ENCODE measurements at regions not wholly inside any gene's neighbourhood (a gene's known extent, or its start where the extent isn't known, plus 50 kb on each side); places are given as distances from the start of the nearest gene placed in this dataset.

DNA sequence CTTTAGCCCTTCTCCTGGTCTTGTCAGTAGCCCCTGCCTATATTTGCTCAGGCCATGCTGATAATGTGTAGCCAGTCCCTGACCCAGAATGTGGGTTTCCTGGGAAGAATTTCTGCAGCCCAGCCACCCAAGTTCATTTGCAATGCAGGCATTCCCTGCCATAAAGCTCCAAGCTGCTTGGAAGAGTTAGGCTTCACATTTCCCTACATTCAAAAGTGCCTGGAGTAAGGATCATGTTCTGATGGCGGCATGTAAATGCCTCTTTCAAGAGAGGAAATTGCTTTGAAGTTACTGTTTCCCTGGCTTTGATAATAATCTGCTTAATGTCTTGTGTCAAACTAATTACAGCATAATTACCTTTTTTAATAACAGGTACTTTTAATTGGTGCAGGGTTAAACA is 266.1 kb downstream of the MIAT start:
- H3K79me1 ChIP-seq (ENCODE audit: low read depth, low read length) = no peaks in the 10 kb centered on the region
- no peak overlapping the region for H2BK120ac ChIP-seq (ENCODE audit: low read depth, low read length)
- no peak overlapping the region for H3K18ac ChIP-seq (ENCODE audit: low read length)
- H4K91ac ChIP-seq (ENCODE audit: low read depth, low read length, poor library complexity) = no peak overlapping the region
- H3K9ac ChIP-seq (ENCODE audit: low read depth, low read length, poor library complexity) = no peak overlapping the region
- H3K23ac ChIP-seq (ENCODE audit: low read depth, low read length, poor library complexity) = no peak overlapping the region
- no peak overlapping the region for H2AFZ ChIP-seq (ENCODE audit: low read length)
- no peak overlapping the region for H3K4me3 ChIP-seq (ENCODE audit: low read length in 2 of 2)
- no peaks in the 10 kb centered on the region for H3K36me3 ChIP-seq (replicated peaks in 1 of 2; ENCODE audit: control insufficient read depth in 2 of 2, insufficient read depth in 2 of 2, low read length in 2 of 2)
- no peak overlapping the region for H2BK15ac ChIP-seq (ENCODE audit: low read length)
- H4K8ac ChIP-seq (ENCODE audit: low read depth, low read length) = no peak overlapping the region
- H3K4me2 ChIP-seq (ENCODE audit: insufficient read depth, low read length, poor library complexity, severe bottlenecking) = no peak overlapping the region
- no peak overlapping the region for H2AK5ac ChIP-seq (ENCODE audit: low read depth, low read length)
- no peak overlapping the region for H2BK12ac ChIP-seq (ENCODE audit: low read length)
- DNase-seq (ENCODE audit: low spot score) = no peak
- H3K27me3 ChIP-seq (ENCODE audit: control insufficient read depth in 3 of 3, insufficient read depth in 3 of 3, low read depth in 1 of 3, low read length in 3 of 3) = peaks cover 0 to 8% (median 0%) of the 10 kb centered on the region in 3 experiments
- no peaks in the 10 kb centered on the region for H3K4me1 ChIP-seq (ENCODE audit: control insufficient read depth in 2 of 2, insufficient read depth in 1 of 2, low read depth in 1 of 2, low read length in 2 of 2)
- H2BK5ac ChIP-seq (ENCODE audit: low read length) = no peak overlapping the region
- no peak overlapping the region for H3K4ac ChIP-seq (ENCODE audit: low read length)
- no peak overlapping the region for H3K27ac ChIP-seq (replicated peaks; ENCODE audit: low read length)
- no peak overlapping the region for H3K14ac ChIP-seq (ENCODE audit: low read length)
- no CpG with 5 or more reads among the region's 1 CpG for WGBS, 2 donors (ENCODE audit: extremely low coverage in 2 of 2, insufficient read length in 2 of 2, insufficient replicate concordance in 1 of 2)
- H3K9me3 ChIP-seq (replicated peaks in 1 of 2; ENCODE audit: control insufficient read depth in 2 of 2, insufficient read depth in 1 of 2, low read depth in 1 of 2, low read length in 2 of 2) = no peaks in the 10 kb centered on the region

DNA sequence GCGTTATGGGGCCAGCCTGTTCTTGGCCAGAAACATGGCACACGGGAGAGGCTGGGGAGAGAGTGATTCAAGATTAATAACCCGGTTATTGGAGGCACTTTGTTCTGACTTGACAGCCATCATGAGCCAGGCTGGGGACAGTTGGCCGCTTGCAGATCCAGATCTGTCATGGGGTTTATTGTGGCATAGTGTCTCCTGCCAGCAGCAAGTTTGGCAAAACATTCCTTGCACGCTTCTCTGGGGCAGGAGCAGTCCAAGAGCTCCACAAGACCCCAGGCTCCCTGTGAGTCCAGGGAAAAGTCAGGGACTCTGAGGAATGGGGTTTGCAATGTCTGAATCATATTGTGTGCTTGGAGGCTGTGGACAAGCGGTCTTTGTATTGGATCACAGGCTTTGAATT is 270.4 kb downstream of the MIAT start:
- Histone ChIP-seq H3K14ac (ENCODE audit: low read length) (no peak overlapping the region), H2AK5ac (ENCODE audit: low read depth, low read length) (no peak overlapping the region), H2BK12ac (ENCODE audit: low read length) (no peak overlapping the region), H3K4me3 (ENCODE audit: low read length in 2 of 2) (no peak overlapping the region), H2AFZ (ENCODE audit: low read length) (no peak overlapping the region), H3K79me1 (ENCODE audit: low read depth, low read length) (no peaks in the 10 kb centered on the region), H3K36me3 (replicated peaks in 1 of 2; ENCODE audit: control insufficient read depth in 2 of 2, insufficient read depth in 2 of 2, low read length in 2 of 2) (no peaks in the 10 kb centered on the region), H3K23ac (ENCODE audit: low read depth, low read length, poor library complexity) (no peak overlapping the region), H3K18ac (ENCODE audit: low read length) (no peak overlapping the region), H4K8ac (ENCODE audit: low read depth, low read length) (no peak overlapping the region), H2BK15ac (ENCODE audit: low read length) (no peak overlapping the region), H3K27ac (replicated peaks; ENCODE audit: low read length) (no peak overlapping the region), H3K9me3 (replicated peaks in 1 of 2; ENCODE audit: control insufficient read depth in 2 of 2, insufficient read depth in 1 of 2, low read depth in 1 of 2, low read length in 2 of 2) (no peaks in the 10 kb centered on the region), H2BK5ac (ENCODE audit: low read length) (no peak overlapping the region), H4K91ac (ENCODE audit: low read depth, low read length, poor library complexity) (no peak overlapping the region), H3K27me3 (ENCODE audit: control insufficient read depth in 3 of 3, insufficient read depth in 3 of 3, low read depth in 1 of 3, low read length in 3 of 3) (peaks cover 0 to 8% (median 0%) of the 10 kb centered on the region in 3 experiments), H3K4me2 (ENCODE audit: insufficient read depth, low read length, poor library complexity, severe bottlenecking) (no peak overlapping the region), H3K4me1 (ENCODE audit: control insufficient read depth in 2 of 2, insufficient read depth in 1 of 2, low read depth in 1 of 2, low read length in 2 of 2) (peaks cover 0 to 5% of the 10 kb centered on the region in 2 donors), H2BK120ac (ENCODE audit: low read depth, low read length) (no peak overlapping the region), H3K4ac (ENCODE audit: low read length) (no peak overlapping the region), H3K9ac (ENCODE audit: low read depth, low read length, poor library complexity) (no peak overlapping the region)
- no CpG with 5 or more reads among the region's 6 CpGs for WGBS, 2 donors (ENCODE audit: extremely low coverage in 2 of 2, insufficient read length in 2 of 2, insufficient replicate concordance in 1 of 2)
- DNase-seq (ENCODE audit: low spot score) = no peak

DNA sequence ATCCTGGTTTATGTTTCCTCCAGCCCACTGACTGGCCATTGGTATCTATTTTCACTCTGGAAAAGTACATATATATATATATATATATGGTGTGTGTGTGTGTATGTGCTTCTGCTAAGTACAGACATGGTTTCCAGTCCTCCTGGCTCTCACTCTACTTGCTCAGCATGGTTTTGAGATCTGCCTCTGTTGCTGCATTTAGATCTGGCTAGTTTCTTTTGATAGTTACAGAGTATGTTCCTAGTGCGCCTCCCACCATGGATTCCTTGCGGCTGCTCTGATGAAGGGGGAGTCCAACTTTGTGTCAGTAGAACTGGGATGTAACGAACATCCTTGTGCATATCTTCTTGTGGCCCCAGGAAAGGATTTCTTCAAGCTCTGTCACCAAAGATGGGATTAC is 274.1 kb downstream of the MIAT start:
- Histone ChIP-seq H2BK120ac (ENCODE audit: low read depth, low read length) (no peak overlapping the region), H3K36me3 (replicated peaks in 1 of 2; ENCODE audit: control insufficient read depth in 2 of 2, insufficient read depth in 2 of 2, low read length in 2 of 2) (no peaks in the 10 kb centered on the region), H3K27ac (replicated peaks; ENCODE audit: low read length) (no peak overlapping the region), H2BK15ac (ENCODE audit: low read length) (no peak overlapping the region), H3K79me1 (ENCODE audit: low read depth, low read length) (no peaks in the 10 kb centered on the region), H2BK5ac (ENCODE audit: low read length) (no peak overlapping the region), H2AK5ac (ENCODE audit: low read depth, low read length) (no peak overlapping the region), H3K4me3 (ENCODE audit: low read length in 2 of 2) (no peak overlapping the region), H4K8ac (ENCODE audit: low read depth, low read length) (no peak overlapping the region), H3K4me1 (ENCODE audit: control insufficient read depth in 2 of 2, insufficient read depth in 1 of 2, low read depth in 1 of 2, low read length in 2 of 2) (peaks cover 0 to 5% of the 10 kb centered on the region in 2 donors), H3K9me3 (replicated peaks in 1 of 2; ENCODE audit: control insufficient read depth in 2 of 2, insufficient read depth in 1 of 2, low read depth in 1 of 2, low read length in 2 of 2) (no peaks in the 10 kb centered on the region), H3K14ac (ENCODE audit: low read length) (no peak overlapping the region), H3K23ac (ENCODE audit: low read depth, low read length, poor library complexity) (no peak overlapping the region), H2AFZ (ENCODE audit: low read length) (no peak overlapping the region), H3K27me3 (ENCODE audit: control insufficient read depth in 3 of 3, insufficient read depth in 3 of 3, low read depth in 1 of 3, low read length in 3 of 3) (peaks cover 0 to 7% (median 0%) of the 10 kb centered on the region in 3 experiments), H2BK12ac (ENCODE audit: low read length) (no peak overlapping the region), H3K4ac (ENCODE audit: low read length) (no peak overlapping the region), H3K18ac (ENCODE audit: low read length) (no peak overlapping the region), H3K9ac (ENCODE audit: low read depth, low read length, poor library complexity) (no peak overlapping the region), H3K4me2 (ENCODE audit: insufficient read depth, low read length, poor library complexity, severe bottlenecking) (no peak overlapping the region), H4K91ac (ENCODE audit: low read depth, low read length, poor library complexity) (no peak overlapping the region)
- WGBS, 2 donors (ENCODE audit: extremely low coverage in 2 of 2, insufficient read length in 2 of 2, insufficient replicate concordance in 1 of 2) = no CpG with 5 or more reads among the region's 3 CpGs
- no peak for DNase-seq (ENCODE audit: low spot score)

DNA sequence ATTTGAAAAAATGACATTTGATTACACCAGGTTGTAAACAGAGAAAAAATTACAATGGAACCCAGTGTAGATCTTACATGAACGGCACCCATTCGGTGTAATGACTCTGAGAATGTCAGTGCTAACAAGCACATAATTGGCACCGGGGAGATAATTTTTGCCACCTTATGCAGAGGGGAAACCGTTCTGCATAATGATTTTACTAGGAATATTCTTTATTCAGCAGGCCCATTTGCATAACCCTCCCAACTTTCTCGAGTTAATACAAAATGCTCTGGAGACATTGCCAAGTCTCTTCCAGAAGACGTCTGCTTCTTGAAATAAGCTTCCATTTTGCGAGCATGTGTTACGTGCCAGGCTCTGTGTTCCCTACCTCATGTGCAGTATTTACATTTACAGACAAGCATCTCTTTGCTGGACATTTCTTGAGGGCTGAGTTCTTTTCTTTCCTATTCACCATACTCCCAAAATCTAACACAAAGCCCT is 275.8 kb downstream of the MIAT start:
- no peak for DNase-seq (ENCODE audit: low spot score)
- H2BK5ac ChIP-seq (ENCODE audit: low read length) = no peak overlapping the region
- no peaks in the 10 kb centered on the region for H3K36me3 ChIP-seq (replicated peaks in 1 of 2; ENCODE audit: control insufficient read depth in 2 of 2, insufficient read depth in 2 of 2, low read length in 2 of 2)
- H3K4me2 ChIP-seq (ENCODE audit: insufficient read depth, low read length, poor library complexity, severe bottlenecking) = no peak overlapping the region
- no peak overlapping the region for H2BK12ac ChIP-seq (ENCODE audit: low read length)
- H3K9me3 ChIP-seq (replicated peaks in 1 of 2; ENCODE audit: control insufficient read depth in 2 of 2, insufficient read depth in 1 of 2, low read depth in 1 of 2, low read length in 2 of 2) = peaks cover 0 to 10% of the 10 kb centered on the region in 2 donors
- H4K8ac ChIP-seq (ENCODE audit: low read depth, low read length) = no peak overlapping the region
- H2AFZ ChIP-seq (ENCODE audit: low read length) = no peak overlapping the region
- H3K4me1 ChIP-seq (ENCODE audit: control insufficient read depth in 2 of 2, insufficient read depth in 1 of 2, low read depth in 1 of 2, low read length in 2 of 2) = peaks cover 0 to 5% of the 10 kb centered on the region in 2 donors
- no peak overlapping the region for H4K91ac ChIP-seq (ENCODE audit: low read depth, low read length, poor library complexity)
- no peak overlapping the region for H2BK15ac ChIP-seq (ENCODE audit: low read length)
- H2BK120ac ChIP-seq (ENCODE audit: low read depth, low read length) = no peak overlapping the region
- no peak overlapping the region for H2AK5ac ChIP-seq (ENCODE audit: low read depth, low read length)
- WGBS, 2 donors (ENCODE audit: extremely low coverage in 2 of 2, insufficient read length in 2 of 2, insufficient replicate concordance in 1 of 2) = no CpG with 5 or more reads among the region's 8 CpGs
- no peak overlapping the region for H3K9ac ChIP-seq (ENCODE audit: low read depth, low read length, poor library complexity)
- no peaks in the 10 kb centered on the region for H3K79me1 ChIP-seq (ENCODE audit: low read depth, low read length)
- no peak overlapping the region for H3K14ac ChIP-seq (ENCODE audit: low read length)
- no peak overlapping the region for H3K4me3 ChIP-seq (ENCODE audit: low read length in 2 of 2)
- no peak overlapping the region for H3K27ac ChIP-seq (replicated peaks; ENCODE audit: low read length)
- H3K27me3 ChIP-seq (ENCODE audit: control insufficient read depth in 3 of 3, insufficient read depth in 3 of 3, low read depth in 1 of 3, low read length in 3 of 3) = no peaks in the 10 kb centered on the region
- no peak overlapping the region for H3K23ac ChIP-seq (ENCODE audit: low read depth, low read length, poor library complexity)
- no peak overlapping the region for H3K18ac ChIP-seq (ENCODE audit: low read length)
- no peak overlapping the region for H3K4ac ChIP-seq (ENCODE audit: low read length)

All from neuronal stem cell (in vitro differentiated cells).